Peyer's patch (tissue), 4 donors: ENCODE measurements at regions not wholly inside any gene's neighbourhood (a gene's known extent, or its start where the extent isn't known, plus 50 kb on each side); places are given as distances from the start of the nearest gene placed in this dataset.

Experiments used
- DNase-seq, 3 donors: peaks; one replicate each; pipeline ENCODE4 v3.0.0-alpha.2; 2017 to 2019
- H3K27ac ChIP-seq, 4 donors: fragments of 200-600 bp; sonication (generic); one replicate each; pipeline ENCODE4 v1.5.1; 2016 to 2019
- H3K27me3 ChIP-seq, 2 donors: fragments of 200-600 bp; sonication (generic); one replicate each; pipeline ENCODE4 v1.5.1; 2019
- H3K36me3 ChIP-seq, 3 donors: fragments of 200-600 bp; sonication (generic); one replicate each; pipeline ENCODE4 v1.5.1; 2016 to 2019
- H3K4me1 ChIP-seq, 4 donors: fragments of 200-600 bp; sonication (generic); one replicate each; pipeline ENCODE4 v1.5.1; 2016 to 2019
- H3K4me3 ChIP-seq, 4 donors: fragments of 200-600 bp; sonication (generic); 1 replicate in 3 of 4; 2 replicates in 1 of 4; pipeline ENCODE4 v1.5.1; 2016 to 2019; ENCODE audit warnings: mild to moderate bottlenecking in 1 of 4
- H3K9me3 ChIP-seq, 4 donors: fragments of 200-600 bp; sonication (generic); one replicate each; pipeline ENCODE4 v1.5.1; 2016 to 2019; ENCODE audit warnings: mild to moderate bottlenecking in 1 of 4
- POLR2A ChIP-seq, 2 donors: fragments of 450-650 bp; IDR thresholded peaks; one replicate each; pipeline ENCODE4 v1.5.1; 2017; ENCODE audit warnings: antibody characterized with exemption in 2 of 2, mild to moderate bottlenecking in 2 of 2, moderate library complexity in 2 of 2
- TF ChIP-seq, protein P1 (sequence below), 6 experiments: fragments of 450-650 bp in 4 of 6; fragments of 200-600 bp in 2 of 6; sonication (generic) in 1 of 6; IDR thresholded peaks; one replicate each; pipeline ENCODE4 v1.5.1; 2017 to 2019; ENCODE audit warnings: antibody characterized with exemption in 6 of 6, mild to moderate bottlenecking in 3 of 6, moderate library complexity in 1 of 6

DNA sequence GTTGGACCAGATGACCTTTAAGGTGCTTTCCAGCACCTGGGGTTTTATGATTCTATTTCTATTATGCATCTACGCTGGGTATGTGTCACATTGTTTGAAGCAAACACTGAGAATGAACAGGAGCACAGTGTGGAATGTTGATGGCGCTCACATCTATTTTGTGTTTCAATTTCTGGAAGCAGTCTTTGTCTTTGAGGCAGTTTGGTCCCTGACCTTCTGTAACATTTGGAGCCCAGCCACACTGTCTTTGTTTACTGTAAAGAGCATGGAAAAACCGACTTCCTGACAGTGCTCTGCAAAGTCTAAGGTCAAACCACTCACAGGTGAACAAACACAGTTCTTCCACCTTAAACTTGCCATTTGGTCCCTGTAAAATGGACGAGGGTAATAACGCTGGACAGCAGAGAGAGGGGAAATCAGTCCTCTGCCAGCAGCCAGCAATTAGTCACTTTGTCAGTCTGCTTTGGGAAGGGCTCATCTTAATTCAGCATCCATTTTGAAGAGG lies 155.5 kb downstream of the PRL start:
- no peaks in the 10 kb centered on the region for H3K9me3 ChIP-seq
- H3K27ac ChIP-seq, result no peak overlapping the region
- no peaks in the 10 kb centered on the region for H3K27me3 ChIP-seq
- DNase-seq, result no peak
- no peak overlapping the region for H3K4me3 ChIP-seq
- no peaks in the 10 kb centered on the region for H3K36me3 ChIP-seq
- peaks cover 0 to 3% (median 0%) of the 10 kb centered on the region in 4 donors for H3K4me1 ChIP-seq
- TF ChIP-seq, protein P1, sequence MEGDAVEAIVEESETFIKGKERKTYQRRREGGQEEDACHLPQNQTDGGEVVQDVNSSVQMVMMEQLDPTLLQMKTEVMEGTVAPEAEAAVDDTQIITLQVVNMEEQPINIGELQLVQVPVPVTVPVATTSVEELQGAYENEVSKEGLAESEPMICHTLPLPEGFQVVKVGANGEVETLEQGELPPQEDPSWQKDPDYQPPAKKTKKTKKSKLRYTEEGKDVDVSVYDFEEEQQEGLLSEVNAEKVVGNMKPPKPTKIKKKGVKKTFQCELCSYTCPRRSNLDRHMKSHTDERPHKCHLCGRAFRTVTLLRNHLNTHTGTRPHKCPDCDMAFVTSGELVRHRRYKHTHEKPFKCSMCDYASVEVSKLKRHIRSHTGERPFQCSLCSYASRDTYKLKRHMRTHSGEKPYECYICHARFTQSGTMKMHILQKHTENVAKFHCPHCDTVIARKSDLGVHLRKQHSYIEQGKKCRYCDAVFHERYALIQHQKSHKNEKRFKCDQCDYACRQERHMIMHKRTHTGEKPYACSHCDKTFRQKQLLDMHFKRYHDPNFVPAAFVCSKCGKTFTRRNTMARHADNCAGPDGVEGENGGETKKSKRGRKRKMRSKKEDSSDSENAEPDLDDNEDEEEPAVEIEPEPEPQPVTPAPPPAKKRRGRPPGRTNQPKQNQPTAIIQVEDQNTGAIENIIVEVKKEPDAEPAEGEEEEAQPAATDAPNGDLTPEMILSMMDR (IDR thresholded peaks at IDR 0.05), result no peak
- TF ChIP-seq POLR2A (IDR thresholded peaks at IDR 0.05), result no peak

DNA sequence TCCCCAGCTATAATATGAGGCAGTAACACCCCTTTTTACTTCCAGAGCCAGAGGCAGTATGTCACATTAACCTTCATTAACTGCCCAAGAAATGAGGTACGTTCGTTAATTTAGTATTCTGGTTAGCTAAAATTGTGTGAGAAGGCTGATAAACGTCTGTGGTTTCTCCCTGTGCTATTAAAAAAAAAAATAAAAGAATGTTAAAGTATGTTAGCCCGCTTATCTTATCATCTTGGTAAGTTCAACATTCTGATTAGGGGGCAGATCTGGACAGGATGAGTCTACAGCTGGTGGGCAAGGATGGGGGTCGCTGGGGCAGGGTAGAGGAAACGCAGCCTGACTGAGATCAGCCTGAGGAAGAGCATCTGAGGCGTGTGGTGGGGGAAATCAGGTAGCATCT lies 154.0 kb downstream of the PRL start:
- H3K27ac ChIP-seq, result no peak overlapping the region
- no peaks in the 10 kb centered on the region for H3K27me3 ChIP-seq
- no peak for DNase-seq
- H3K4me3 ChIP-seq, result no peak overlapping the region
- H3K36me3 ChIP-seq, result no peaks in the 10 kb centered on the region
- TF ChIP-seq, protein P1 (IDR thresholded peaks at IDR 0.05), result no peak
- no peak for TF ChIP-seq POLR2A (IDR thresholded peaks at IDR 0.05)
- H3K4me1 ChIP-seq, result peaks cover 0 to 3% (median 0%) of the 10 kb centered on the region in 4 donors
- H3K9me3 ChIP-seq, result no peaks in the 10 kb centered on the region

DNA sequence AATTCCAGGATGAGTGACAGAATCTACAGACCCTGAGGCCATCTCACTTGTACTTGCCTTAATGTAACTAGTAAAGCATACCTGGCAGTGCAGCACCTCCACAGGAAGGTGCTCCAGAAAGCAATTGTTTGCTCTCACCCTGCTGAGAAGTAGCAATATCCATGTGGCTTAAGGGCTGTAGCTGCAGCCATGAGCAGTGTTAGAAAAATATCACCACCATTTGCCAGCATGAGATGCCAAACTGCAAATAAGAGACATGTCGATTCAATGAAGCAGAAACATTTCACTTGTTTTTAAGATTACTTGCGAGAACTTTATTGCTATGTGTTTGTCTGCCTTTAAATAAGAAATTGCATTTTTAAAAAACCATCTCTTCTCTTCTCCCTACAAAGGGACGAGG lies 151.5 kb downstream of the PRL start:
- DNase-seq, result no peak
- no peak overlapping the region for H3K4me3 ChIP-seq
- no peaks in the 10 kb centered on the region for H3K27me3 ChIP-seq
- peaks cover 0 to 3% (median 0%) of the 10 kb centered on the region in 4 donors for H3K4me1 ChIP-seq
- H3K36me3 ChIP-seq, result no peaks in the 10 kb centered on the region
- H3K9me3 ChIP-seq, result no peaks in the 10 kb centered on the region
- no peak overlapping the region for H3K27ac ChIP-seq
- TF ChIP-seq POLR2A (IDR thresholded peaks at IDR 0.05), result no peak
- TF ChIP-seq, protein P1 (IDR thresholded peaks at IDR 0.05), result no peak

DNA sequence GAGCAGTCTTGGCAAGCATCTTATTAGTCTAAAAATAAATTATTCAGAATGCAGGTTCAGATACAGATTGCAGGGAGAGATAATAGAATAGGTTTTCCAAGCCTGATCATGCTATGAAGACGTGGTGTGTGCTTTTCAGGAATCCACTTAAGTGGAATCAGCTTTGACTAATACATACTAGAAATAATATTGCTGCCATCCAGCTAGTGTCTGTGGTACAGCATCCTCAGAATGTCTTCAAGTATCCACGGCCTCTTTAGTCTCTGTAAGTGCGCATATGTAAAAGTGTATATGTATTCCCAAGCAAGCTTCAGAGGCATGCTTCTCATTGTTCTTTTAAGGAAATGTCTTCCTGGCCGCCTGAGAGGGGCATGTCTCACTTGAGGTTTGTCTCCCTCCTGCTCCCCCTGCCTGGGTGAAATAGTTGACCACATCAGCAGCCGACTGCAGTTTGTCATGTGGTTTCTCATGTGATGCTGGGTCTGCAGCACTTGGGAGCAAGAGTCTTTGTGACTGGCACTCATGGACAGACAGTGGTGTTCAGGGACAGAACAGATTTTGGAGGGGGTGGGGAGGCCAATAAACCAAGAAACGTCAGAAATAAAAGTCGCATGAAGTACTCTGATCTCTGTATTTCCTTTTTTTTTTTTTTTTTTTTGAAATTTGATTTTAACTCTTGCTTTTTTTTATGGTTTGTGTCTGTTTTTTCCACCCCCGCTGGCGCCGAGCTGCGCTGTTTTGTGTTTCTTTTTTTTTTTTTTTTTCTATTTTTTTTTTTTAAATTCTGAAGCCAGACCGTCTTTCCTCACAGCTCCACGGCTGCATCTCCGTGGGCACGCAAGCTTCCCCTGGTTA lies 150.8 kb downstream of the PRL start:
- peak overlapping the region in 1 of 4 donors; percentile 32 for H3K4me3 ChIP-seq
- H3K4me1 ChIP-seq, result peaks cover 0 to 3% (median 0%) of the 10 kb centered on the region in 4 donors

DNA sequence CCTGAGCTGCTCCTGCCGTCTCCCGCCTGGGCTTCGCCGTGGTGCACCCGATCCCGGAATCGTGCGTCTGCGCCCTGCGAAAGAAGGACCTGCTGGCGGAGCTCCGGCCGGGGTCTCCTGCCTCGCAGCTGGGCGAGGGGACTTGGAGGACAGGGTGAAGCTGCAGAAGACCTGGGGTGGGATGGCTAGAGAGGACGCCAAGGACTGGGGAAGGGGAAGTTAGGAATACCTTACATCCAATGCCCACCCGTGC lies 150.2 kb downstream of the PRL start:
- H3K4me1 ChIP-seq, result peaks cover 0 to 3% (median 0%) of the 10 kb centered on the region in 4 donors
- H3K9me3 ChIP-seq, result no peaks in the 10 kb centered on the region
- no peaks in the 10 kb centered on the region for H3K36me3 ChIP-seq
- H3K4me3 ChIP-seq, result peak overlapping the region in 2 of 4 donors; percentile 32
- H3K27me3 ChIP-seq, result no peaks in the 10 kb centered on the region
- TF ChIP-seq POLR2A (IDR thresholded peaks at IDR 0.05), result no peak
- TF ChIP-seq, protein P1 (IDR thresholded peaks at IDR 0.05), result no peak
- no peak for DNase-seq
- H3K27ac ChIP-seq, result peak overlapping the region in 1 of 4 donors; percentile 39

More for the DNA sequence above, 150.8 kb downstream of the PRL start:
- Histone ChIP-seq H3K36me3 (no peaks in the 10 kb centered on the region), H3K9me3 (no peaks in the 10 kb centered on the region), H3K27me3 (no peaks in the 10 kb centered on the region), H3K27ac (peak overlapping the region in 1 of 4 donors; percentile 39)
- TF ChIP-seq POLR2A (IDR thresholded peaks at IDR 0.05), result no peak
- TF ChIP-seq, protein P1 (IDR thresholded peaks at IDR 0.05), result no peak
- DNase-seq, result no peak
